Cardiac muscle cell (in vitro differentiated cells and primary cell): ENCODE measurements at regions not wholly inside any gene's neighbourhood (a gene's known extent, or its start where the extent isn't known, plus 50 kb on each side); places are given as distances from the start of the nearest gene placed in this dataset.

Experiments
- DNase-seq, 2 donors: peaks; one replicate each; pipeline versions ENCODE4 v3.0.0 to v3.0.0-alpha.2; 2010 to 2017; ENCODE audit warnings: low read depth in 1 of 2, low spot score in 1 of 2
- H3K27ac ChIP-seq: fragments of 200-600 bp; sonication (generic); 2 replicates; pipeline ENCODE4 v1.5.1; 2016
- H3K27me3 ChIP-seq: fragments of 200-600 bp; sonication (generic); 2 replicates; pipeline ENCODE4 v1.6.0; 2016; ENCODE audit warnings: control low read depth
- H3K36me3 ChIP-seq: fragments of 200-600 bp; sonication (generic); 2 replicates; pipeline ENCODE4 v1.5.1; 2016; ENCODE audit warnings: control low read depth
- H3K4me1 ChIP-seq: fragments of 200-600 bp; sonication (generic); 2 replicates; pipeline ENCODE4 v1.8.1; 2017; ENCODE audit warnings: low read depth, mild to moderate bottlenecking, mixed run types
- H3K4me3 ChIP-seq: fragments of 200-600 bp; sonication (generic); 2 replicates; pipeline ENCODE4 v1.5.1; 2016; ENCODE audit warnings: mild to moderate bottlenecking
- H3K9me3 ChIP-seq: fragments of 200-600 bp; sonication (generic); 2 replicates; pipeline ENCODE4 v1.5.1; 2017; ENCODE audit warnings: low read depth, mild to moderate bottlenecking, control low read depth
- CTCF ChIP-seq: IDR thresholded peaks from 2 replicates; pipeline ENCODE4 v1.5.1; 2012; ENCODE audit warnings: low read depth, mild to moderate bottlenecking, low read length

GRCh38 chr6:1123386-1124375, 188.2 kb upstream of the FOXQ1 start:
- DNase-seq: no peak
- Histone ChIP-seq H3K9me3 (no peaks in the 10 kb centered on the region), H3K27me3 (no peaks in the 10 kb centered on the region), H3K4me1 (no peaks in the 10 kb centered on the region), H3K27ac (no peak overlapping the region), H3K36me3 (no peaks in the 10 kb centered on the region), H3K4me3 (no peak overlapping the region)
- no peak for TF ChIP-seq CTCF

DNA sequence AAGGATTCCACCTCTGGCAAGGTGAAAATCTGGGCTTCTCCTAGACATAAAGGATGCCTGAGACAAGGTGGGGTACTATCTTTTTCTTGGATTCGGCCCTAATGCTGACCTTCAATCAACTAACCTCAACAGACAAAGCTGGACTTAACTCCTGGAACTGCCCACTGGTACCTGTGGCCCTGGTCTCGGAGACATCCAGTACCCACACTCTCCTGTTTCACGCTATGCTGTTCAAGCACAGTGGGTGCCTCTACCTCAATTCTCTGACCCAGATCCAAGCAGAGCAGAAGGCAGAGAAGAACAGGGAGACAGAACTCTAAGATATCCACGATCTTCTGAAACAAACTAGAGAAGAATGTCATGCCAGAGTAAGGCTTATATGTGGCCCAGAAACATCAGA, 189.8 kb upstream of the FOXQ1 start:
- Histone ChIP-seq H3K27me3 (no peaks in the 10 kb centered on the region), H3K36me3 (no peaks in the 10 kb centered on the region), H3K9me3 (no peaks in the 10 kb centered on the region), H3K4me3 (no peak overlapping the region), H3K4me1 (no peaks in the 10 kb centered on the region), H3K27ac (no peak overlapping the region)
- no peak for TF ChIP-seq CTCF
- no peak for DNase-seq

GRCh38 chr6:1118287-1118647, 193.6 kb upstream of the FOXQ1 start:
- DNase-seq: no peak
- no peaks in the 10 kb centered on the region for H3K9me3 ChIP-seq
- H3K27ac ChIP-seq: no peak overlapping the region
- no peak for TF ChIP-seq CTCF
- H3K27me3 ChIP-seq: no peaks in the 10 kb centered on the region
- no peaks in the 10 kb centered on the region for H3K36me3 ChIP-seq
- H3K4me3 ChIP-seq: no peak overlapping the region
- H3K4me1 ChIP-seq: no peaks in the 10 kb centered on the region

GRCh38 chr6:1117530-1118286, 194.2 kb upstream of the FOXQ1 start:
- no peak overlapping the region for H3K4me3 ChIP-seq
- no peaks in the 10 kb centered on the region for H3K36me3 ChIP-seq
- H3K4me1 ChIP-seq: no peaks in the 10 kb centered on the region
- H3K27ac ChIP-seq: no peak overlapping the region
- TF ChIP-seq CTCF: no peak
- no peaks in the 10 kb centered on the region for H3K27me3 ChIP-seq
- no peak for DNase-seq
- H3K9me3 ChIP-seq: no peaks in the 10 kb centered on the region

DNA sequence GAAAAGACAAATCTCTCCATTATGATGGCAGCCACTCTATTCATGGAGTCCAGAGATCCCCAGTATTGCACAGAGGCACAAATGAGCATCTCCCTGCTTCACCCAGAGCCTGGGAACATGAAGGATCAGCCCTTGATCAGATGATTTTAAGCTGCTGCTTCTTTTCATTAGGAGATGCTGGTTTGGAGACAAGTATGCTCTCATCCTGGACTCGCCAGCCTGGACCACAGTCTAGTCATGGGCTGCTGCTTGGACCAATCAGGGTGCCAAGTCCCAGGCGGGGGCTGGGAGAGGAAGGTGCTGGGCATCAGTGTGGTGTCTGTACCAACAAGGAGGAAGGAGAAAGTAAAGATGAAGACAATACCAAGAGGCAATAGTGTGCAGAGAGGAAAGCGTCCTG, 195.7 kb upstream of the FOXQ1 start:
- no peak for TF ChIP-seq CTCF
- no peaks in the 10 kb centered on the region for H3K27me3 ChIP-seq
- no peaks in the 10 kb centered on the region for H3K4me1 ChIP-seq
- H3K27ac ChIP-seq: no peak overlapping the region
- no peaks in the 10 kb centered on the region for H3K9me3 ChIP-seq
- no peaks in the 10 kb centered on the region for H3K36me3 ChIP-seq
- no peak for DNase-seq
- H3K4me3 ChIP-seq: no peak overlapping the region
